ENCODE measurements at regions not wholly inside any gene's neighbourhood (a gene's known extent, or its start where the extent isn't known, plus 50 kb on each side); places are given as distances from the start of the nearest gene placed in this dataset.

GRCh38 chr9:95722141-95722540, 153.3 kb upstream of the ERCC6L2 start:
- peak; percentile 76 for DNase-seq (ENCODE audit: low read depth)
- TF ChIP-seq, protein P1, sequence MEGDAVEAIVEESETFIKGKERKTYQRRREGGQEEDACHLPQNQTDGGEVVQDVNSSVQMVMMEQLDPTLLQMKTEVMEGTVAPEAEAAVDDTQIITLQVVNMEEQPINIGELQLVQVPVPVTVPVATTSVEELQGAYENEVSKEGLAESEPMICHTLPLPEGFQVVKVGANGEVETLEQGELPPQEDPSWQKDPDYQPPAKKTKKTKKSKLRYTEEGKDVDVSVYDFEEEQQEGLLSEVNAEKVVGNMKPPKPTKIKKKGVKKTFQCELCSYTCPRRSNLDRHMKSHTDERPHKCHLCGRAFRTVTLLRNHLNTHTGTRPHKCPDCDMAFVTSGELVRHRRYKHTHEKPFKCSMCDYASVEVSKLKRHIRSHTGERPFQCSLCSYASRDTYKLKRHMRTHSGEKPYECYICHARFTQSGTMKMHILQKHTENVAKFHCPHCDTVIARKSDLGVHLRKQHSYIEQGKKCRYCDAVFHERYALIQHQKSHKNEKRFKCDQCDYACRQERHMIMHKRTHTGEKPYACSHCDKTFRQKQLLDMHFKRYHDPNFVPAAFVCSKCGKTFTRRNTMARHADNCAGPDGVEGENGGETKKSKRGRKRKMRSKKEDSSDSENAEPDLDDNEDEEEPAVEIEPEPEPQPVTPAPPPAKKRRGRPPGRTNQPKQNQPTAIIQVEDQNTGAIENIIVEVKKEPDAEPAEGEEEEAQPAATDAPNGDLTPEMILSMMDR (IDR thresholded peaks at IDR 0.05; ENCODE audit: control insufficient read depth, extremely low read depth, insufficient read depth): no peak
- H3K4me3 ChIP-seq (ENCODE audit: low read depth, low read length): no peak overlapping the region

DNA sequence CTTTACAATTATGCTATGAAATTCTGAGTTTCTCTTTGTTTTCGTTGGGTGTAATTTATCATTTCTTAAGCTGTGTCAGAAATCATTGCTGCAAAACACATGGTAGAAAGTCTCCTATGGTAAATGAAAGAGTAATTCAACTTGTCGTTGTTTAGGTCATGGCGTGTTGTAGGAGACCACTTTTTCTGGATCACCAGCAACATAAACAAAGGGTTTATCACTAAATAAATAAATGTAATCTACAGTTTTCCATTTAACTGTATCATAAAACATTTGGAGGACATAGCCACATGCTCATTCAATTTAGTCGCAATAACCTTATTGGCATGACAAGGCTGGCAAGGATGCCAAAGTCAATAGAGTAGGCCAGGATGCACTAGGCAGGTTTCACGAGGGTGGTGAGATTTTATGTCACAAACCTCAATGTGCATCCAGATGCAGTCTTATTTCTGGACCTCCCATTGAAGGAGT, 154.4 kb upstream of the ERCC6L2 start:
- no peak overlapping the region for H3K4me3 ChIP-seq (ENCODE audit: low read depth, low read length)
- peak; percentile 97 for DNase-seq (ENCODE audit: low read depth)
- TF ChIP-seq, protein P1 (IDR thresholded peaks at IDR 0.05; ENCODE audit: control insufficient read depth, extremely low read depth, insufficient read depth): no peak

DNA sequence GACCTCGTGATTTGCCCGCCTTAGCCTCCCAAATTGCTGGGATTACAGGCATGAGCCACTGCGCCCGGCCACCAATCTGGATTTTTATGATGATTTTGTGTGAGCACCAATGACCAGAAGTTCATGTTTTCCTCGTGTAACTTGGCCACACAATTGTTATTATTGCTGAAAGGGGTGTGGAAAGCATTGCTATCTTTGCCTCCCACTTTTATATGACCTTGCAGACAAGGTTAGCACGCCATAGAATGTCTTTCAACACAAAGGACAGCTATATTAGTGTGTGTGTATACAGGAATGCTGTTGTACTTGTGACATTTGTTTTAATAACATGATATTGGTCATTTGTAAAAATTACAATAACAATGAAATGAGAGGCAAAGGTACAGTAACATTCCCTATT, 155.0 kb upstream of the ERCC6L2 start:
- no peak for DNase-seq (ENCODE audit: low read depth)
- no peak overlapping the region for H3K4me3 ChIP-seq (ENCODE audit: low read depth, low read length)
- TF ChIP-seq, protein P1 (IDR thresholded peaks at IDR 0.05; ENCODE audit: control insufficient read depth, extremely low read depth, insufficient read depth): no peak

DNA sequence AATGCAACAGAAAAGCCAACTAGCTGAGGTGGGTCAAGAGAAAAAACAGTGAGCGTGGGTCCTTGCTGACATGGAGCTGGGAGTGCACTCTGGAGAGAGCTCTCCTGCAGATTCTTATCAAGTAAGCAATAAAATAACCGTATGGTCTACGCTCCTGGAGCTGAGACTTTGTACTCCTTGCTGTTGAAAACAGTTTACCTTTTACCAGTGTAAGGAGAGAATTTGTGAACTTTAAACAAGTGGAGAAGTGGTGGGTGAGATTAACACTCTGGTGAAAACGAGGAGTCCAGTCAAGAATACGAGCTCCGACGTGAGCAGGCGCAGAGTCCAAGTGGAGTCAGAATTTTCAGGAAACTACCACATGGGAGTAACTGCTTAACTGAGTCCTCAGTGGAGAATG, 156.1 kb upstream of the ERCC6L2 start:
- TF ChIP-seq, protein P1 (IDR thresholded peaks at IDR 0.05; ENCODE audit: control insufficient read depth, extremely low read depth, insufficient read depth): no peak

DNA sequence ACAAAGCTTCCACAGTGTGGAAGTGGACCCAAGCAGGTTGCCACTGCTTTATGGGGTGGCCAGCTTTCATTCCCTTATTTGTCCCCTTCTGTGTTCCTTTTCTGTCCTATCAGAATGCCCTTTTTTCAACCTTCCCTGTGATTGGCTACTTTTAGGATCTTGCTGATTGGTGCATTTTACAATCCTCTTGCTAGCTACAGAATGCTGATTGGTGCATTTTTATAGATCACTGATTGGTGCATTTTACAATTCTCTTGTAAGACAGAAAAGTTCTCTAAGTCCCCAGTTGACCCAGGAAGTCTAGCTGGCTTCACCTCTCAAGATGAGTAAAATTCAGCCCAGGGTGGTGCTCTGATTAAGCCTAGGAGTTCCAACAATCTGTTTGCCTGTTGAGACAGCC, 157.2 kb upstream of the ERCC6L2 start:
- TF ChIP-seq, protein P1 (IDR thresholded peaks at IDR 0.05; ENCODE audit: control insufficient read depth, extremely low read depth, insufficient read depth): no peak
- no peak for DNase-seq (ENCODE audit: low read depth)
- H3K4me3 ChIP-seq (ENCODE audit: low read depth, low read length): no peak overlapping the region

More for the DNA sequence above, 156.1 kb upstream of the ERCC6L2 start:
- no peak for DNase-seq (ENCODE audit: low read depth)
- H3K4me3 ChIP-seq (ENCODE audit: low read depth, low read length): no peak overlapping the region

DNA sequence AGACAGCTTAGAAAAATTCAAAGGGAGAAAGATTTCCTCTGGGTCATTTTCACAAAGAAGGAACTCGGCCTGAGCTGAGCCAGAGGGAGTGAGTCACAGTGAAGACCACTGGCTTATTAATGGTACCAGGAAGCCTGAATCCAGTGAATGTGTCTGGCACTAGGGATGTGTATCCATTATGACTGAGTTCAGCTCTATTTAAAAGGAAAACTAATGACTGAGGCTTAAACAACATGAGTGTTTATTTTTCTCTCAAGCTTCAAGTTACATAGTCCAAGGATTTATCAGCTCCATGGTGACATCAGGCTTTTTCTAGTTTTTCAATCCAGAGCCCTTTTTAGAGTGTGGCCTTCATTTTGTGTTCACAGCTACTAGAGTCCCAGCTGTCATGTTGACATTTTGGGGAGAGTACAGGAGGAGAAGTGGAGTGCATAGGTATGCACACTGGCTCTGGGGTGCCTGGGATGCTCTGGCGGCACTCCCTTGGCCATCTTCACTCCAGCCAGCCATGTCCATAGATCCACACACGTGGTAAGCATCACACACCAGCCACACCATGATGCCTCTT, 159.5 kb upstream of the ERCC6L2 start:
- DNase-seq (ENCODE audit: low read depth): no peak
- H3K4me3 ChIP-seq (ENCODE audit: low read depth, low read length): no peak overlapping the region
- TF ChIP-seq, protein P1 (IDR thresholded peaks at IDR 0.05; ENCODE audit: control insufficient read depth, extremely low read depth, insufficient read depth): no peak

DNA sequence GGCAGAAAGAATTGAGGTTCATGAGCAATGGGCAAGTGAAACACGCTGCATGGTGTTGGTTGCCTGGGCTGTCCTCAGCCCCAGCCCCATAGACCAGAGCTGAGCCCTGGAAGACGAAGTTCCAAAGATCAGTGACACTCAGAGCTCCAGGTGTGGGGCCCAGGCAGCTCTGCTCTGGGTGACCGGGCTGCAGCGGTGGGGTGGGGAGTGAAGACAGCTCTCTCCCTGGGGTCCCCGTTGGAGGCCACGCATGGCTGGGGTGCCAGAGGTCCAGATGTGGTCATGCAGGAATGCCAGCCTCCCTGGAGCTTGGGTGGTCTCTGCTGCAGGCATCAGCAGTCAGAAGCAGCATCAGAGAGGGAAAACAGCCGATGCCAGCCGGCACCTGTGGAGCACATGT, 165.0 kb upstream of the ERCC6L2 start:
- TF ChIP-seq, protein P1 (IDR thresholded peaks at IDR 0.05; ENCODE audit: control insufficient read depth, extremely low read depth, insufficient read depth): no peak
- H3K4me3 ChIP-seq (ENCODE audit: low read depth, low read length): no peak overlapping the region
- no peak for DNase-seq (ENCODE audit: low read depth)
